H1 (cell line): ENCODE measurements at regions not wholly inside any gene's neighbourhood (a gene's known extent, or its start where the extent isn't known, plus 50 kb on each side); places are given as distances from the start of the nearest gene placed in this dataset.

ENCODE experiments used
- CTCF ChIA-PET: fragments of 300-600 bp; sonication (Branson Sonifier 250); formaldehyde crosslinking; loops from one replicate; lab custom pipeline; 2021; ENCODE audit not compliant: partially characterized antibody; lab: Charles Lee
- POLR2A ChIA-PET: fragments of 300-600 bp; sonication (Branson Sonifier 250); formaldehyde crosslinking; loops from one replicate; lab custom pipeline; 2021; ENCODE audit warnings: inconsistent platforms; ENCODE audit not compliant: partially characterized antibody; lab: Charles Lee
- DNase-seq, 2 experiments: peaks; one replicate each; pipeline versions ENCODE4 v3.0.0 to v3.0.0-alpha.2; 2010 to 2022; ENCODE audit warnings: low spot score in 2 of 2, low read depth in 1 of 2, mixed read lengths in 1 of 2
- FAIRE-seq: peaks from 2 replicates; lab custom pipeline; 2011; peaks lifted over from hg19 to GRCh38; lab: Jason Lieb, UNC
- H2AFZ ChIP-seq: 2 replicates; pipeline ENCODE4 v1.8.1; 2012; ENCODE audit warnings: low read length, inconsistent platforms
- H2AK5ac ChIP-seq: 2 replicates; pipeline ENCODE4 v1.6.1; 2013; ENCODE audit warnings: low read depth, low read length
- H2BK120ac ChIP-seq: replicated peaks from 2 replicates; pipeline ENCODE3; 2013; ENCODE audit warnings: low read depth, low read length, inconsistent platforms
- H2BK12ac ChIP-seq: 2 replicates; pipeline ENCODE4 v1.6.1; 2013; ENCODE audit warnings: low read depth, low read length
- H2BK15ac ChIP-seq: 2 replicates; pipeline ENCODE4 v1.6.1; 2013; ENCODE audit warnings: low read length
- H2BK20ac ChIP-seq: 2 replicates; pipeline ENCODE4 v1.6.1; 2013; ENCODE audit warnings: low read length
- H2BK5ac ChIP-seq: 2 replicates; pipeline ENCODE4 v1.6.1; 2013; ENCODE audit warnings: low read depth, low read length
- H3K14ac ChIP-seq: 2 replicates; pipeline ENCODE4 v1.6.1; 2013; ENCODE audit warnings: inconsistent platforms; ENCODE audit not compliant: insufficient read length
- H3K18ac ChIP-seq: 2 replicates; pipeline ENCODE4 v1.6.1; 2013; ENCODE audit warnings: low read length; ENCODE audit errors: extremely low read depth
- H3K23ac ChIP-seq: 2 replicates; pipeline ENCODE4 v1.6.1; 2013; ENCODE audit warnings: inconsistent platforms; ENCODE audit not compliant: insufficient read length
- H3K23me2 ChIP-seq: 2 replicates; pipeline ENCODE4 v1.6.1; 2013; ENCODE audit warnings: low read depth, low read length
- H3K27ac ChIP-seq: 2 replicates; pipeline ENCODE4 v1.6.1; 2011; ENCODE audit warnings: low read depth, low read length, inconsistent platforms
- H3K27me3 ChIP-seq, 4 experiments: replicated peaks in 1 of 4; 1 replicate in 1 of 4; 2 replicates in 3 of 4; pipeline versions ENCODE4 v1.6.1 to v1.8.1; 2011 to 2013; ENCODE audit warnings: low read length in 3 of 4, mild to moderate bottlenecking in 3 of 4, inconsistent platforms in 2 of 4, mixed read lengths in 2 of 4, moderate library complexity in 1 of 4; ENCODE audit not compliant: control insufficient read depth in 3 of 4, insufficient read depth in 3 of 4; ENCODE audit errors: extremely low read depth in 1 of 4
- H3K36me3 ChIP-seq, 4 experiments: 2 replicates each; pipeline versions ENCODE4 v1.6.1 to v1.8.1; 2011 to 2013; ENCODE audit warnings: mild to moderate bottlenecking in 4 of 4, low read length in 3 of 4, moderate library complexity in 2 of 4, control low read depth in 1 of 4, inconsistent platforms in 1 of 4; ENCODE audit not compliant: insufficient read depth in 4 of 4, control insufficient read depth in 2 of 4
- H3K4ac ChIP-seq: replicated peaks from 2 replicates; pipeline ENCODE3; 2013; ENCODE audit warnings: low read length, low read depth, mixed read lengths, inconsistent platforms; ENCODE audit not compliant: insufficient read length
- H3K4me1 ChIP-seq, 4 experiments: replicated peaks in 1 of 4; 1 replicate in 1 of 4; 2 replicates in 3 of 4; pipeline versions ENCODE4 v1.6.1 to v1.8.1; 2011 to 2013; ENCODE audit warnings: low read length in 3 of 4, inconsistent platforms in 2 of 4, mixed read lengths in 1 of 4; ENCODE audit not compliant: insufficient read depth in 4 of 4, control insufficient read depth in 3 of 4
- H3K4me2 ChIP-seq, 2 experiments: 2 replicates each; pipeline versions ENCODE4 v1.6.1 to v1.8.1; 2011 to 2013; ENCODE audit warnings: low read depth in 2 of 2, low read length in 2 of 2, control low read depth in 1 of 2, inconsistent platforms in 1 of 2, mild to moderate bottlenecking in 1 of 2; ENCODE audit not compliant: insufficient read depth in 1 of 2
- H3K4me3 ChIP-seq, 4 experiments: fragments of 200-600, 300-600 bp in 1 of 4; sonication (generic), shearing (Covaris generic), sonication (Bioruptor Twin) in 1 of 4; 2 replicates each; pipeline versions ENCODE4 v1.5.1 to v1.8.1; 2011 to 2016; ENCODE audit warnings: low read length in 4 of 4, low read depth in 3 of 4, control low read depth in 2 of 4, inconsistent platforms in 2 of 4, mild to moderate bottlenecking in 2 of 4, mixed read lengths in 1 of 4, moderate library complexity in 1 of 4; ENCODE audit not compliant: insufficient read depth in 2 of 4; ENCODE audit errors: extremely low read depth in 1 of 4
- H3K56ac ChIP-seq: replicated peaks from 2 replicates; pipeline ENCODE3; 2013; ENCODE audit warnings: low read depth, mild to moderate bottlenecking, mixed read lengths, low read length, inconsistent platforms; ENCODE audit not compliant: insufficient read length
- H3K79me1 ChIP-seq: 2 replicates; pipeline ENCODE4 v1.6.1; 2013; ENCODE audit warnings: low read depth, low read length, control low read depth
- H3K79me2 ChIP-seq, 2 experiments: 2 replicates each; pipeline versions ENCODE4 v1.6.1 to v1.8.1; 2012 to 2013; ENCODE audit warnings: low read length in 2 of 2, mild to moderate bottlenecking in 2 of 2, inconsistent platforms in 1 of 2; ENCODE audit not compliant: insufficient read depth in 2 of 2, control insufficient read depth in 1 of 2
- H3K9ac ChIP-seq, 4 experiments: replicated peaks in 1 of 4; 1 replicate in 1 of 4; 2 replicates in 3 of 4; pipeline versions ENCODE4 v1.6.1 to v1.8.1; 2011 to 2013; ENCODE audit warnings: low read depth in 3 of 4, low read length in 3 of 4, control low read depth in 2 of 4, mild to moderate bottlenecking in 2 of 4, moderate library complexity in 2 of 4, inconsistent platforms in 1 of 4; ENCODE audit errors: extremely low read depth in 1 of 4
- H3K9me3 ChIP-seq, 2 experiments: 2 replicates each; pipeline versions ENCODE4 v1.6.1 to v1.8.1; 2012 to 2013; ENCODE audit warnings: mild to moderate bottlenecking in 2 of 2, moderate library complexity in 2 of 2, control low read depth in 1 of 2, inconsistent platforms in 1 of 2, low read depth in 1 of 2, low read length in 1 of 2, mixed read lengths in 1 of 2; ENCODE audit not compliant: insufficient read depth in 2 of 2
- H4K20me1 ChIP-seq, 2 experiments: replicated peaks in 1 of 2; 2 replicates each; pipeline versions ENCODE3 to v1.8.1; 2011 to 2013; ENCODE audit warnings: inconsistent platforms in 2 of 2, low read length in 2 of 2, mild to moderate bottlenecking in 1 of 2; ENCODE audit not compliant: insufficient read depth in 2 of 2, control insufficient read depth in 1 of 2
- H4K5ac ChIP-seq: 2 replicates; pipeline ENCODE4 v1.6.1; 2013; ENCODE audit warnings: low read length, low read depth, mixed read lengths, inconsistent platforms; ENCODE audit not compliant: insufficient read length
- H4K8ac ChIP-seq: 2 replicates; pipeline ENCODE4 v1.8.0; 2013; ENCODE audit warnings: mild to moderate bottlenecking, moderate library complexity, low read length, inconsistent platforms; ENCODE audit not compliant: insufficient read depth; ENCODE audit errors: extremely low read depth
- H4K91ac ChIP-seq: replicated peaks from 2 replicates; pipeline ENCODE3; 2013; ENCODE audit warnings: low read length, mixed read lengths, inconsistent platforms; ENCODE audit not compliant: insufficient read length
- CBX5 ChIP-seq: fragments of 300-800, 300-1000 bp; sonication (generic); IDR thresholded peaks from 2 replicates; pipeline ENCODE4 v1.7.1; 2016; ENCODE audit warnings: antibody characterized with exemption, low read length, low read depth
- KDM4A ChIP-seq: IDR thresholded peaks from one replicate; pipeline ENCODE4 v1.7.1; 2012; ENCODE audit warnings: low read depth, mild to moderate bottlenecking, moderate library complexity, low read length, inconsistent platforms; ENCODE audit not compliant: severe bottlenecking
- SAP30 ChIP-seq: fragments of 300-600 bp; sonication (generic); IDR thresholded peaks from 2 replicates; pipeline ENCODE4 v1.7.1; 2012; ENCODE audit warnings: low read length, moderate library complexity, mild to moderate bottlenecking, inconsistent platforms; ENCODE audit not compliant: insufficient read depth, insufficient replicate concordance
- SP4 ChIP-seq: IDR thresholded peaks from 2 replicates; pipeline ENCODE4 v1.6.1; 2012; ENCODE audit warnings: low read length, inconsistent platforms
- WGBS, 2 experiments: shearing (Covaris generic) in 1 of 2; methylation state at CpG; one replicate each; pipeline versions ENCODE4 v1.1.6 to v1.1.7; 2013 to 2015; ENCODE audit warnings: low lambda C conversion rate in 2 of 2, mixed read lengths in 2 of 2, inconsistent platforms in 1 of 2, low coverage in 1 of 2, missing lambda C conversion rate in 1 of 2; ENCODE audit not compliant: insufficient replicate concordance in 2 of 2, insufficient coverage in 1 of 2, insufficient read length in 1 of 2; ENCODE audit errors: extremely low coverage in 1 of 2, missing lambda C conversion rate in 1 of 2; 5-methylcytosine and 5-hydroxymethylcytosine counted together
- TF ChIP-seq, protein P1 (sequence below): IDR thresholded peaks from 2 replicates; pipeline ENCODE4 v1.6.1; 2012; ENCODE audit warnings: inconsistent platforms

- CTCF ChIA-PET, result no interaction called here
- H3K56ac ChIP-seq, result no peak overlapping the region
- H3K79me1 ChIP-seq, result no peaks in the 10 kb centered on the region
- no peaks in the 10 kb centered on the region for H4K20me1 ChIP-seq
- no peak overlapping the region for H2BK20ac ChIP-seq
- H4K91ac ChIP-seq, result no peak overlapping the region
- H2BK5ac ChIP-seq, result no peak overlapping the region
- no peaks in the 10 kb centered on the region for H3K36me3 ChIP-seq
- H4K8ac ChIP-seq, result no peak overlapping the region
- no peak overlapping the region for H4K5ac ChIP-seq
- DNase-seq, result no peak
- no peak overlapping the region for H3K4me2 ChIP-seq
- H2BK15ac ChIP-seq, result no peak overlapping the region
- no peaks in the 10 kb centered on the region for H3K4me1 ChIP-seq
- POLR2A ChIA-PET, result no interaction called here
- no peaks in the 10 kb centered on the region; the same call in 1 of the 2 replicates for H3K23me2 ChIP-seq
- no peak overlapping the region for H2BK12ac ChIP-seq
- H3K23ac ChIP-seq, result no peak overlapping the region
- peaks cover 6 to 7% of the 10 kb centered on the region in 2 experiments; a peak in 3 of 4 replicates for H3K9me3 ChIP-seq
- no peak overlapping the region for H3K18ac ChIP-seq
- no peak overlapping the region for H3K4me3 ChIP-seq
- no peak overlapping the region for H3K27ac ChIP-seq
- H2AFZ ChIP-seq, result no peak overlapping the region
- H3K4ac ChIP-seq, result no peak overlapping the region
- no peak overlapping the region for H2AK5ac ChIP-seq
- H3K9ac ChIP-seq, result no peak overlapping the region
- 69% methylated on average over 4 of the region's 4 CpGs; no CpG with 5 or more reads in 1 of the 2 experiments for WGBS, 2 experiments
- H3K27me3 ChIP-seq, result no peaks in the 10 kb centered on the region
- no peaks in the 10 kb centered on the region for H3K79me2 ChIP-seq
- no peak overlapping the region for H3K14ac ChIP-seq
- H2BK120ac ChIP-seq, result no peak overlapping the region
- no peak for FAIRE-seq
- TF ChIP-seq KDM4A (no peak), SP4 (no peak), SAP30 (no peak), CBX5 (no peak)
- TF ChIP-seq, protein P1, sequence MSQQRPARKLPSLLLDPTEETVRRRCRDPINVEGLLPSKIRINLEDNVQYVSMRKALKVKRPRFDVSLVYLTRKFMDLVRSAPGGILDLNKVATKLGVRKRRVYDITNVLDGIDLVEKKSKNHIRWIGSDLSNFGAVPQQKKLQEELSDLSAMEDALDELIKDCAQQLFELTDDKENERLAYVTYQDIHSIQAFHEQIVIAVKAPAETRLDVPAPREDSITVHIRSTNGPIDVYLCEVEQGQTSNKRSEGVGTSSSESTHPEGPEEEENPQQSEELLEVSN, result no peak
These were observed 368.5 kb upstream of the CNTNAP5 start for GRCh38 chr2:123656590-123656989.
